HG03097 (cell line): ENCODE measurements at regions not wholly inside any gene's neighbourhood (a gene's known extent, or its start where the extent isn't known, plus 50 kb on each side); places are given as distances from the start of the nearest gene placed in this dataset.
"Not testable (repeated sequence)": the region's sequence is repeated elsewhere in the genome, so short reads cannot be mapped to it uniquely, and the experiment has no call there.

Experiments
- ATAC-seq: cut with Tn5 transposase; IDR thresholded peaks from one replicate; pipeline ENCODE4 v1.9.1; 2021; ENCODE audit not compliant: unreplicated experiment, low FRiP score

DNA sequence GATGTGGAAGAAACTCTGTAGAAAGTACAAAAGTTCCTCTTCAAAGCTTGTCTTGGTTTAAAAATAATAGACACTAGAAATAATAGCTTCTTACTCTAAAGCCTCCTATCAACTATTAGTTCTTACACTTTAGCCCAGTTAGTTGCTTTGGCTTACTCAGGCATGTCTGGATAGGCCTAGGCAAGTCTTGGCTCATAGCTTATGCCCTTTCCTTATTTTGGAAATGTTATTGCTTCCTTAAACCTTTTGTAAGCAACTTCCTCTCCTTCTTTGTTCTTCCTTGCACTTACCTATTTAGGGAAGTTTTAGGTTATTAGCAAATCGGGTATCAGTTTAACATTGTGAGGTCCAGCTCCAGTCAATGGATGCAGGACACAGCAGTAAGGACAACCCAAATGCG, 628.4 kb upstream of the PRR20A start:
- not testable (repeated sequence) for ATAC-seq

DNA sequence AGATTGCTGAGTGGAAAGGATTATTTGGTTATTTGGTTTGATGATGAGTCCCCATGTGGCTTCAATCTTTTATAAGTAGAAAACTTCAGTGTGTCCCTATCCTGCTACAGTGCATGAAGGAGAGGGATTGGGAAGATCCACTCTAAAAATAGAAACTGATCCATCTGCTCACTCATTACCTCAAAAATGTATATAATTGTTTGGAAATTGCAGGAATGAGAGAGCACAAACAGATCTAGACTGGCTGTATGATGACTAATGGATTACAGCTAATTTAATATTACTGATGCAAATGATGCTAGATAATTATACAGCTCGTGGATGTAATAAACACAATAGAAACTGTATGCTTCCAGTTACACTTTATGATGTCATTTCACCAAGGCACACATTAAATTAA, 625.3 kb upstream of the PRR20A start:
- ATAC-seq, result no peak

DNA sequence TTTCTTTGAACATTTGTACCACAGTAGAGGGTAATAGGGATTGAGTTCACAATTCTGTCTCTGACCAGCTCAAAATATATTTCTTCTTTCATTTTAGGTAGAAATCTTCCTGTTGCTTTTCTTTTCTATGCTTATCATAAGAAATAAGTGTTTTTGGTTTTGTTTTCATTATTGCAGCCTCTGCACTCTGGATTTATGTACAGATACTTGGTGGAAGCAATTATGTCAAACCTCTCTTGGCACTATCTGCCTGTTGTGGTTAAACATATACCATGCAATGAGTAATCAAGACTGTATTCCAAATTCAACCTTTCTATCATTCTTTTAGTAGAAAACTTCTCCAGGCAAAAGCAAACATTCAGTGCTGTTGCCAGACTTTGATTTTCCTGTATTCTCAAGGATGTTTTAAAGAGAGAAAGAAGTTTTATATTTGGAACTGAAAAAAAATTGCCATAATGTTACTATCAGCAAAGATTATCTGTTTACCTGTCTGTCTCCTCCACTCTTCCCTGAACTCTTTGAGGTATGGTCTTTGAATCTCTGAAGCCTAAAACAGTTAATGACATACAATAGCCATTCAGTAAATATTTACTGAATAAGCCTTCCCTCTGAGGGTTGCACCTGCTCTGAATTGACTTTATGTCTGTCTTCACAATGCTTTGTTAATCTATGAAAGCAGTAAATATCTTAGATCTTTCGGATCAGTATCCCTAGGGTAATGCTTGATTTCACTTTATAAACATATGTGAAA, 612.5 kb upstream of the PRR20A start:
- no peak for ATAC-seq

DNA sequence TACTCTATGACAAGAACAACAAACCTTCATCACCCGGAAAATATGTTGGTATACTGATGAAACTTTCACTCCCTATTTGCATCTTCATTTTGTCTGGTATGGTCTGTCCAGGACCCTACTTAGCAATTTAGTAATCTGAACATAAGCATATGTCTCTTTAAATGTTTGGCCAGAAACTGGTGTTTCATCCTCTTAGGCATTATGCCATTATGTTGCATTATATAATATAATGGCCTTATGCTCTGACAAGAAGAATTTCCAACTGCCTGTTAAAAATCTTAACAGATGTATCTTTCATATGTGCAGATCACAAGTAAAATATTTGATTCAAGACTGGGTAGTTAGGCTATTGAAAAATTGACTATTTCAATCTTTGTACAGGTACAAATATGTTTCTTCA, 610.6 kb upstream of the PRR20A start:
- no peak for ATAC-seq

DNA sequence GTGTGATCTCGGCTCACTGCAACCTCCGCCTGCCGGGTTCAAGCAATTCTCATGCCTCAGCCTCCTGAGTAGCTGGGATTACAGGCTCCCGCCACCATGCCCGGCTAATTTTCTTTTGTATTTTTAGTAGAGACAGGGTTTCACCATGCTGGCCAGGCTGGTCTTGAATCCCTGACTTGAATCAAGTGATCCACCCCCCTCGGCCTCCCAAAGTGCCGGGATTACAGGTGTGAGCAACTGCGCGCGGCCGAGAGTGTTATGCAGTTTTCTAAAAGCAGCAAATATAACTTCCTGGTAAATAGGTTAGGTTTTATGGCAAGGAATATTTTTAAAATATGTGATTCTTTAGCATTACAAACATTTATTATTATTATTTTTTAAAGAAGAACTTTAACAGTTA, 592.8 kb upstream of the PRR20A start:
- not testable (repeated sequence) for ATAC-seq

DNA sequence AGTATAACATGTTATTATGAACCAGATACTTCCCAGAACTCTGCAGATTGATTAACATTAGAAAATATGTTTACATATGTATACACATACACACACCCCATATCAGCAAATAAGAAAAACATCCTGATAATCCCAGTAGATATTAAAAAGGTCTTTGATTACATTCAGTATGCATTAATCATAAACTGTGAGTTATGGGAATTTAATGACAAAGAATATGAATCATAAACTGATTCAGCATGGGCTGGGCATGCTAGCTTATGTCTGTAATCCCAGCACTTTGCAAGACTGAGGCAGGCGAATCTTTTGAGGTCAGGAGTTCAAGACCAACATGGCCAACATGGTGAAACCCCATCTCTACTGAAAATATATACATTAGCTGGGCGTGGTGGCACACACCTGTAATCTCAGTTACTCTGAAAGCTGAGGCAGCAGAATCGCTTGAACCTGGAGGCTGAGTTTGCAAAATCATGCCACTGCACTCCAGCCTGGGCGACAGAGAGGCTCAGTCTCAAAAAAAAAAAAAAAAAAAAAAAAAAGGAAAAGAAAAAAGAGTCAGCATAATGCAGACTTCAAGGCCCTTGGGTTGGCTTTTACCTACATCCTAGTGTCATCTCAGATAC, 581.9 kb upstream of the PRR20A start:
- ATAC-seq, result no peak

DNA sequence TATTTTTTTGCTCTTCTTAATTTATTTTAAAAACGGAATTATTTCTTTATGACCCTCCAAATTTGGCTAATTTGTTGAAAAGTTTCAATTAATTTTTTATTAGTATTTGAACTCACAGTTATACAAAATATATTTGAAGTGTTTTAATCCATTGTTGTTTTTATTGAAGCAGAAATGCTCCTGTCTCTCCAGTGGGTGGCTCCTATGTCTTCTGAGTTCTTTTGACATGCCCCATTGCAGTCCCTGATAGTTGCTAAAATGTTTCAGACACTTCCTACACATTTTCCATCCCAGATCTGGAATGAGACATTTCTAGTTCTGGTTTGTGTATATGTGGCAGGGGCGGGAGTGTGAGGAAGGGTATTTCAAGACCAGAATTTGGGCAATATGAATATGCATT, 579.4 kb upstream of the PRR20A start:
- no peak for ATAC-seq

DNA sequence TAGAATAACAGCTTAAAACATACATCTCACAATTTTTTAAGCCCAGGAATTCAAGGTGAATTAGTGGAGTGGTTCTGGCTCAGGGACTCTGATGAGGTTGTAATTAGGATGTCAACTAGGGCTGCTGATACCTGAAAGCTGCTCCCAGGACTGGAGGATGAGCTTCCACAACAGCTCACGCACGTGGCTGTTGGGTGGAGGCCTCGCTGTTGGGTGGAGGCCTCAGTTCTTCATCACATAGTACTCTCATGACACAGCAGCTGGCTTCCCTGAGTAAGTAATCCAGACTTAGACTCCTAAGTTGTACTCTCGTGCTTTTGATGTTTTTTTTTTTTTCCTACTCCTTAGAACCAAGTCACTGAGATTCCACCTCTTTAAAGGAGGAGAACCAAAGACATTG, 577.1 kb upstream of the PRR20A start:
- no peak for ATAC-seq

DNA sequence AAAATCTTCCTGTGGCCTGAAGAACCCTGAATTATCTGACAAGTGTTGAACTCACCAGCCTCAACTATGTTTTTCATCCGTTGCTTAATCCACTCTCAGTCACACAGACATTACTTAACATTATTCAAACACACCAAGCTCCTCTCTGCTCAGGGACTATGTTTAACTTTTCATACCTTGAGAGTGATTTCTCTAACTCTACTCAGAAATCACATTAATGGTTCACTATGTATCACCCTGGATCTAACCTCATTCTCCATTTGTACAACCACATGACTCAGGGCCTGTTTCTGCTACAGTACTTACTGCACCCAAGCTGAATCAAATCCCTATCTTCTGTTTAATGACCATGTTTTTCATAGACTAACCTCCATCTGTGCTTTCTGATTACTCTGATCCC, 553.7 kb upstream of the PRR20A start:
- ATAC-seq, result no peak

DNA sequence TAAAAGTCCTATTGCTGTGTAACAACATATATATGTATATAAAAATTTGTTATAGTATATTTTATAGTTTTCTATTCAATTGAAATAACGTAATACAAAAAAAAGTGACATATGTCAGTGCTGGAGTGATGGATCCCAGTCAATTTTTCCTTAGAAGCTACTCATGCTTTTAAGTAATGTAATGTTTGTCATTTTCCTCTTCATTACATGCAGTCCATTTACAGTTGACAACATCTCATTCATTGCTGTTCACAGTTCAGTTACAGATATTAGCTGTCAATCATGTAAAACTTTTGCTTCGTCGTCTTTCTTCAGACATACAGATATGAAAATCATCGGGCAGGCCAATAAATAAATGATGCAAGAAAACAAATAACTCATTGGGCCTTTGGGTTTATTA, 525.1 kb upstream of the PRR20A start:
- ATAC-seq, result no peak

DNA sequence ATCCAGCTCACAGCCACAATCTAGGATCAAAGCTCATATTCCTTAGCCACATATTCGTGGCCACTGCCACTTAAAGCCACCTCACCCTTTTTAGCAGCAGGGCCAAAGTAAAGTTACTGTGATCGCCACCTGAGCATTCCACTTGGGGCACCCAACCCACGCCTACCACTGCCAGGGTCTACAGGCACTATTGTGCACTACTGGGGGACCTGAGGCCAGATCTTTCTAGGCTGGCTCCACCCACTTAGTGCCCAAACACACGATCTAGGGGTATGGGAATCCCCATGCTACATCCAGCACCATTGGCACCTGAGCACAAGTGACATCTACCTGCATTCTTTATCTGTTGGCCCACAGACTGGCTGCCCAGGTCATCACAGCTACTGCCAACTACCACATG, 517.9 kb upstream of the PRR20A start:
- no peak for ATAC-seq

DNA sequence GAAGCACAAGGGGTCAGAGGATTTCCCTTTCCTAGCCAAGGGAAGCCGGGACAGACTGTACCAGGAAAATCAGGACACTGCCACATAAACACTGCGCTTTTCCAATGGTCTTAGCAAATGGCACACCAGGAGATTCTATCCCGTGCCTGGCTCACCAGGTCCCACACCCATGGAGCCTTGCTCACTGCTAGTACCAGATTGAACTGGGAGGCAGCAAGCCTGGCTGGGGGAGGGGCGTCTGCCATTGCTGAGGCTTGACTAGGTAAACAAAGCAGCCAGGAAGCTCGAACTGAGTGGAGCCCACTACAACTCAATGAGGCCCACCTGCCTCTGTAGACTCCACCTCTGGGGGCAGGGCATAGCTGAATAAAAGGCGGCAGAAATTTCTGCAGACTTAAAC, 511.8 kb upstream of the PRR20A start:
- ATAC-seq, result not testable (repeated sequence)

DNA sequence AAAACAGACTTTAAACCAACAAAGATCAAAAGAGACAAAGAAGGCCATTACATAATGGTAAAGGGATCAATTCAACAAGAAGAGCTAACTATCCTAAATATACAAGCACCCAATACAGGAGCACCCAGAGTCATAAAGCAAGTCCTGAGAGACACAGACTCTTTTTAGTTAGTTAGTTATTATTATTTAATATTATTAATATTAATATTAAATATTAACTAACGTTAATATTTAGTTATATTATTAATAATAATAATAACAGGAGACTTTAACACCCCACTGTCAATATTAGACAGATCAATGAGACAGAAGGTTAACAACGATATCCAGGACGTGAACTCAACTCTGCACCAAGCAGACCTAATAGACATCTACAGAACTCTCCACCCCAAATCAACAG, 509.7 kb upstream of the PRR20A start:
- ATAC-seq, result not testable (repeated sequence)

DNA sequence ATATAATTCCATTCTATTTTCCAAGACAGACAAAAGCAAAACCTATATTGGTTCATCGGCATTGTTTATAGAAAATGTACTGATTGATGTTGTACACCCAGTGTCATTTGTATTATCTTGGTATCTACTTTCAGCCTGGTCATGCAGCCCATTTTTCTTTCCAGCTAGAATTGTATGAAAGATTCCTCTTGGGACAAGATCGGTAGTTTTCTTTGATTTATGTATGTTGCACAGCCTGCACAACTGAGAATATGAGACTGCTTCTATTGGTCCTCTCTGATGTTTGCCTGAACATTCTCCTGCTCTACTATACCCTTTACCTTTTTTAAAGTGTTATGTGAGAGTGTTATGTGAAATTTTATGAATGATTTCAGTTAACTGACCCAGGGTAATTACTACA, 487.7 kb upstream of the PRR20A start:
- no peak for ATAC-seq

DNA sequence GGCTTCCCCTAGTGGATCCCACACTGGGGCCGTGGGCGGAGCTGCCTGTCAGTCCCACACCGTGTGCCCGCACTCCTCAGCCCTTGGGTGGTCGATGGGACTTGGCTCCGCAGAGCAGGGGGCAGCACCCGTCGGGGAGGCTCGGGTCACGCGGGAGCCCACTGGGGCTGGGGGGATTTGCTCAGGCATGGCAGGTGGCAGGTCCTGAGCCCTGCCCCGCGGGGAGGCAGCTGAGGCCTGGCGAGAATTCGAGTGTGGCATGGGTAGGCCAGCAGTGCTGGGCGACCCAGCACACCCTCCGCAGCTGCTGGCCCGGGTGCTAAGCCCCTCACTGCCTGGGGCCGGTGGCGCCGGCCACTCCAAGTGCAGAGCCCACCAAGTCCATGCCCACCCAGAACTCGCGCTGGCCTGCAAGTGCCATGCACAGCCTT, 481.7 kb upstream of the PRR20A start:
- no peak for ATAC-seq

DNA sequence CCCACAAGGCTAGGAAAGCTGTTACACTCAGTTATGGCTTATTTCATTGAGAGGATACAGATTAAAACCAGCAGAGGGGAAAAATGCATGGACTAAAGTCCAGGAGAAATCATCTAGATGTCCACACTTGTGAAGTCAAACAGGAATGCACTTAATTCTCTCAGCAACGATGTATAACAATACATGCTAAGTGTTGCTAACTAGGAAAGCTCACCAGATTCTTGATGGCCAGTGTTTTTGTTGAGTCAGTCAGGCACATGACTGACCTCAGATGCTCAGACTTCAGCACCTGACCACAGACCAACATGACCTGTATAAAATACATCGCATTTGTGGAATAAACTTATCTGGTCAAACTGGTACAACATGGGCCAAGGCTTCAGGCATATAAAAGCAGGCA, 470.2 kb upstream of the PRR20A start:
- ATAC-seq, result no peak

DNA sequence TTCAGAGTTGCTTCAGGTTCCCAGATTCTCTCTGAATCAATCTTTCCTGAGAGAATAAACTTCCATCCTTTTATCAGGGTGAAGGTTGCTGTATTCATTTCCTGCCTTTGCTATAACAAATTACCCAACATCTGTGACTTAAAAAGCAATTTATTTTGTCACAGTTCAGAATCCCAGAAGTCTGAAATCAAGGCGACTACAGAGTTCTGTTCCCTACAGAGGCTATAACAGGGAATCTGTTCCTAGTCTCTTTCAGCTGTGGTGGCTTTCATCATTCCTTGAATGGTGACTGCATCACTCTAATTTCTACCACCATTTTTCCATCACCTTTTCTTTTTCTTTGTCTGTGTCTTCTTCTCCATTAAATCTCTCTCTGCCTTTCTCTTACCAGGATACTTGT, 459.3 kb upstream of the PRR20A start:
- no peak for ATAC-seq

DNA sequence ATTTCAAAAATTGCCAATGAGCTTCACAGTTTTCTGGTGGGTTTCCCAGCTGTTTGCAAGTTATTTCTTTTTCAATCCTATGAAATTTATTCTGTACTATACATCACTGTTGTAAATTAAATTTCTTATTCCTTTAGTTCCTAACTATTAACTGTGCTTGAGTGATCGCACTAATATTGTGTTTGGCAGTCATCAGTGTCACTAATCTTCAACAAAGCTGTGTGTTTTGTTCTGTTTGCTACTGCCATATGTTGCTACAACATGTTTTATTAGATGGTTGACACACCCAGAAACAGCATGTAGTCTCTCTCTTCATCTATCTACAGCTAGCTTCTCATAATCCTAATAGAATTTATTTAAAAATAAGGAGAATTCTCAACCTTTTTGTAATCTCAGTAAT, 453.6 kb upstream of the PRR20A start:
- ATAC-seq, result no peak

DNA sequence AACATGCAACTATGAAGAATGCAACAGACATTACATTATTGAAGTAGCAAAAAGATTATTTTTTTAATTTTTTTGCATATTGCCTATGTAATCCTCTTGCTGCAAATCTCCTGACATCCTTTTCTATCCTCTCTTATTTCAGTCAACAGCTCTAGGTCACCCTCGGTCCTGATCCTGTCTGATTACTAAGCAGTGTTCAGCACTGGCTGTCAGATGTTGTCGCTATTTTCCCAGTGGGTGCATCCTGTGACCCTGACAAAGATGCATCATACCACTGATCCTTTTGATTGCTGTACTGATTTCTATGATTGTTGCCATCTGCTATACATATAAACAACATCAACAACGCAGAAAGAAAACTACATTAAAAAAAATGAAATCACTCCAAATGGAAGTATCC, 443.7 kb upstream of the PRR20A start:
- ATAC-seq, result no peak

DNA sequence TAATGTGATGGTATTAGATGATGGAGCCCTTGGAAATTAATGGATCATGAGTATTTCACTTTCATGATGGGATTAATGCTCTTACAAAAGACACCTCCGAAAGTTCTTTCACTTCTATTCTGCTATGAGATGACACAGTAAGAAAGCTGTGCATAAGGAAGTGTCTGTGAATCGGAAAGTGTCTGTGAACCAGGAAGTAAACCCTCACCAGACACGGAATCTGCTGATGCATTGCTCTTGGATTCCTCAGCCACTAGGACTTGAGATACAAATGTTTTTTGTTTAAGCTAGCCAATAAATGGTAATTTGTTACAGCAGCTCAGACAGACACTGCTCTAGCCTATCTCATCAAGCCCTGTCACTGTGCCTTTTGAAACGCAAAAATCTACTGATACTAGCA, 440.4 kb upstream of the PRR20A start:
- ATAC-seq, result no peak

DNA sequence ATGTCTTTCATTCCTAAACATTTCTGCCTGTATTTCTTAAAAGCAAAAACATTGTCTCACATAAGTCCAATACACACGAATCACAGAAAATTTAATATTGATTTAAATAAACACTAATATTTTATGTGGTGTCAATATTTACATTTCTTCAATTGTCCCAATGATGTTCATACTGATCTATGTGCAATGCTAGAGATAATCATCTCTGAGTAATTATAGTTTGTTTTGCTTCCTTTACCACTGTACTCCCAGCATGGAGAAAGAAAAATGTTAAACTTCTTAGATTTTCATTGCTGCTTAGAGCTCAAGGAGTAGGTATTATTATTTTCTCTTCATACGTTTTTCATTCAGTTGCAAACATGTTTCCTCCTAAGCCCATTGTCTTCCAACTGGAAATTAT, 434.2 kb upstream of the PRR20A start:
- no peak for ATAC-seq

DNA sequence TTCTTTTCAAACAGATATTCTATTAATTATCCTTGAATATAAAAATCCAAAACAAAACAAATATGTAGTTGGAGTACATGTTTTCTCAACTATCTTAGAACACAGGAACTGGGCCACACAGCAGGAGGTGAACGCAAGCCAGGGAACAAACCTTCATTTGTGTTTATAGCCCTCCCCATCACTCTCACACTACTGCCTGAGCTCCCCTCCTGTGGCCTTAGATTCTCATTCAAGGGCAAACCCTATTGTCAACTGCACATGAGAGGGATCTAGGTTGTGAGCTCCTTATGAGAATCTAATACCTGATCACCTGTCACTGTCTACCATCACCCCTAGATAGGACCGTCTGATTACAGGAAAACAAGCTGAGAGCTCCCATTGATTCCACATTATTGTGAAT, 427.1 kb upstream of the PRR20A start:
- no peak for ATAC-seq

DNA sequence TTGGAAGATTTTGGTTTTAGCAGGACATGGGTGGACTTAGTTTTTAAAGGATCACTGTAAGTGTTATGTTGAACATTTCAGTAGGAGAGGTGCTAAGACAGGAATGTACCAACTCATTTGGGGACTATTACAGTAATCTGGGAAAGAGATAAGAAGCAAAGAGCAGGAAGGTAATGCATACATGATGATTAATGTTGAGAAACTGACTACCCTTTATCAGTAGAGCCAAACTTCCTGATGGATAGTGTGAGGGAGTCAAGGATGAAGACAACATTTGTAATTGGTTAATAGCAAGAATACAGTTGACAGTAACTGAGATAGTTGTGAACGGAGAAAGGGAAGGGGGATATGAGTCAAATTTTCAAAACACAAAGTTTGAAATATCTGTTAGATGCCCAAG, 421.9 kb upstream of the PRR20A start:
- ATAC-seq, result no peak
